K562 (cell line): ENCODE measurements at regions not wholly inside any gene's neighbourhood (a gene's known extent, or its start where the extent isn't known, plus 50 kb on each side); places are given as distances from the start of the nearest gene placed in this dataset.

Experiments used
- ATAC-seq: fragments of 200-7000 bp; cut with Tn5 transposase; 3 replicates; pipeline ENCODE4 v1.9.1; 2020; ENCODE audit warnings: moderate library complexity
- BruUV-seq: library from RNA; stranded (reverse); fragments of 400-500 nt; replicated peaks from 2 replicates; lab custom pipeline; 2021; lab: Mats Ljungman, UMichigan
- CTCF ChIA-PET: fragments of 300-600 bp; formaldehyde crosslinking; extraction: SDS; loops from one replicate; lab custom pipeline; 2021; ENCODE audit warnings: low intra/inter-chr PET ratio; lab: Yijun Ruan, JAX
- POLR2A ChIA-PET: fragments of 300-600, 350-650 bp; sonication (Branson Sonifier 250); formaldehyde crosslinking; extraction: SDS; loops from one replicate; lab custom pipeline; 2021; ENCODE audit warnings: antibody characterized with exemption, inconsistent platforms; lab: Yijun Ruan, JAX
- DNase-seq, 4 experiments: peaks; one replicate each; pipeline versions ENCODE4 v3.0.0 to v3.0.0-alpha.2; 2011 to 2018; ENCODE audit warnings: low spot score in 3 of 4, mixed read lengths in 3 of 4; ENCODE audit errors: extremely low read depth in 1 of 4
- FAIRE-seq: peaks from 2 replicates; lab custom pipeline; 2011; peaks lifted over from hg19 to GRCh38; lab: Jason Lieb, UNC
- H2AFZ ChIP-seq: 2 replicates; pipeline ENCODE4 v1.6.0; 2011; ENCODE audit warnings: low read depth, low read length, control low read depth, inconsistent platforms
- H3K27ac ChIP-seq: fragments of 200-600 bp; 3 replicates; pipeline ENCODE4 v1.8.0; 2011; ENCODE audit warnings: low read depth, mild to moderate bottlenecking, control low read depth, inconsistent platforms, low read length, moderate library complexity, mixed read lengths; ENCODE audit errors: extremely low read depth
- H3K27me3 ChIP-seq, 2 experiments: fragments of 300-600 bp in 1 of 2; 2 replicates in 1 of 2; 3 replicates in 1 of 2; pipeline versions ENCODE4 v1.6.0 to v1.8.0; 2011; ENCODE audit warnings: inconsistent platforms in 2 of 2, low read length in 2 of 2, mild to moderate bottlenecking in 1 of 2, mixed read lengths in 1 of 2, moderate library complexity in 1 of 2; ENCODE audit not compliant: control insufficient read depth in 2 of 2, insufficient read depth in 2 of 2
- H3K36me3 ChIP-seq: fragments of 300-600 bp; 3 replicates; pipeline ENCODE4 v1.8.0; 2011; ENCODE audit warnings: mild to moderate bottlenecking, low read length, inconsistent platforms; ENCODE audit not compliant: control insufficient read depth, insufficient read depth
- H3K4me1 ChIP-seq, 2 experiments: fragments of 200-600 bp in 1 of 2; replicated peaks in 1 of 2; 2 replicates in 1 of 2; 3 replicates in 1 of 2; pipeline versions ENCODE4 v1.5.1 to v1.8.0; 2011; ENCODE audit warnings: inconsistent platforms in 2 of 2, low read length in 2 of 2, mild to moderate bottlenecking in 1 of 2, mixed read lengths in 1 of 2, moderate library complexity in 1 of 2; ENCODE audit not compliant: control insufficient read depth in 2 of 2, insufficient read depth in 2 of 2
- H3K4me2 ChIP-seq: 2 replicates; pipeline ENCODE4 v1.6.1; 2011; ENCODE audit warnings: low read length, control low read depth, inconsistent platforms, mixed read lengths; ENCODE audit not compliant: insufficient read depth
- H3K4me3 ChIP-seq: fragments of 200-600 bp; sonication (generic), shearing (Covaris generic); 2 replicates; pipeline ENCODE4 v1.5.1; 2016; ENCODE audit warnings: control low read depth, inconsistent platforms
- H3K79me2 ChIP-seq: fragments of 200-600 bp; 3 replicates; pipeline ENCODE4 v1.8.0; 2011; ENCODE audit warnings: low read length, inconsistent platforms; ENCODE audit not compliant: control insufficient read depth, insufficient read depth
- H3K9ac ChIP-seq, 2 experiments: 2 replicates each; pipeline versions ENCODE4 v1.6.0 to v1.6.1; 2011; ENCODE audit warnings: low read depth in 2 of 2, low read length in 2 of 2, control low read depth in 1 of 2, inconsistent platforms in 1 of 2, mild to moderate bottlenecking in 1 of 2, mixed read lengths in 1 of 2; ENCODE audit not compliant: insufficient read depth in 1 of 2
- H3K9me1 ChIP-seq: one replicate; pipeline ENCODE4 v1.6.0; 2011; ENCODE audit warnings: inconsistent platforms, mild to moderate bottlenecking, low read length, moderate library complexity; ENCODE audit not compliant: control insufficient read depth, insufficient read depth
- H3K9me3 ChIP-seq: replicated peaks from 2 replicates; pipeline ENCODE4 v1.5.1; 2011; ENCODE audit warnings: low read depth, low read length, inconsistent platforms; ENCODE audit not compliant: control insufficient read depth, insufficient read depth
- H4K20me1 ChIP-seq: replicated peaks from 2 replicates; pipeline ENCODE4 v1.6.1; 2011; ENCODE audit warnings: low read length, inconsistent platforms, mixed read lengths; ENCODE audit not compliant: control insufficient read depth, insufficient read depth
- CEBPZ ChIP-seq: fragments of 150-350 bp; IDR thresholded peaks from 2 replicates; pipeline ENCODE4 v1.6.1; 2014; ENCODE audit warnings: low read depth, mild to moderate bottlenecking, low read length, borderline replicate concordance
- ETS2 ChIP-seq: IDR thresholded peaks from 2 replicates; pipeline ENCODE4 v1.6.1; 2016; ENCODE audit warnings: borderline replicate concordance, missing genetic modification characterization, mild to moderate bottlenecking, moderate library complexity, missing compliant biosample characterization; ENCODE audit not compliant: poor library complexity, severe bottlenecking
- FOXA1 ChIP-seq: fragments of 450-650 bp; IDR thresholded peaks from 2 replicates; pipeline ENCODE4 v1.6.1; 2016; ENCODE audit warnings: mild to moderate bottlenecking, borderline replicate concordance
- FOXP1 ChIP-seq: sonication (generic); formaldehyde crosslinking; IDR thresholded peaks from 2 replicates; pipeline ENCODE4 v1.8.0; 2022; ENCODE audit warnings: mild to moderate bottlenecking, missing genetic modification reagents
- HDAC6 ChIP-seq: IDR thresholded peaks from 2 replicates; pipeline ENCODE4 v1.6.1; 2012; ENCODE audit warnings: low read depth, mild to moderate bottlenecking, control low read depth, inconsistent platforms, low read length, moderate library complexity
- NR3C1 ChIP-seq: sonication (generic); formaldehyde crosslinking; IDR thresholded peaks from 2 replicates; pipeline ENCODE4 v1.8.1; 2022; ENCODE audit warnings: missing genetic modification reagents
- PHTF2 ChIP-seq: fragments of 250-450 bp; sonication (Bioruptor Pico); IDR thresholded peaks from 2 replicates; pipeline ENCODE4 v1.5.0; 2021; ENCODE audit warnings: mild to moderate bottlenecking
- PRPF4 ChIP-seq: fragments of 200-400 bp; formaldehyde crosslinking; IDR thresholded peaks from one replicate; pipeline ENCODE4 v1.6.1; 2017; ENCODE audit warnings: low read length, low read depth, mild to moderate bottlenecking; ENCODE audit not compliant: insufficient read depth, poor library complexity, severe bottlenecking
- SRSF7 ChIP-seq: fragments of 200-400 bp; formaldehyde crosslinking; optimal IDR thresholded peaks from 2 replicates; pipeline ENCODE3; 2017; ENCODE audit warnings: mild to moderate bottlenecking, low read depth, low read length
- SUPT5H ChIP-seq: fragments of 450-650 bp; IDR thresholded peaks from 2 replicates; pipeline ENCODE4 v1.6.1; 2016
- TCFL5 ChIP-seq: fragments of 250-450 bp; sonication (Bioruptor Pico); conservative IDR thresholded peaks from 2 replicates; pipeline ENCODE4 v1.6.1; 2021; ENCODE audit warnings: mild to moderate bottlenecking, moderate library complexity, matching md5 sums
- ZBED1 ChIP-seq: IDR thresholded peaks from 2 replicates; pipeline ENCODE4 v1.6.1; 2014
- ZFX ChIP-seq: sonication (generic); formaldehyde crosslinking; IDR thresholded peaks from 2 replicates; pipeline ENCODE4 v1.8.0; 2022; ENCODE audit warnings: mild to moderate bottlenecking, missing genetic modification reagents, moderate library complexity
- ZNF197 ChIP-seq: fragments of 200-800 bp; sonication (Bioruptor generic); IDR thresholded peaks from 2 replicates; pipeline ENCODE4 v1.6.1; 2016; ENCODE audit warnings: low read depth, missing genetic modification characterization, missing compliant biosample characterization
- ZNF436 ChIP-seq: fragments of 250-450, 450-650 bp; sonication (Bioruptor Pico); formaldehyde crosslinking; IDR thresholded peaks from 2 replicates; pipeline ENCODE4 v1.7.0; 2020; ENCODE audit warnings: mild to moderate bottlenecking
- WGBS: fragments of 100-300 bp; shearing (Covaris generic); methylation state at CpG from one replicate; pipeline ENCODE4 v1.1.6; 2016; ENCODE audit warnings: low coverage, mixed read lengths; ENCODE audit not compliant: insufficient coverage; ENCODE audit errors: missing lambda C conversion rate; 5-methylcytosine and 5-hydroxymethylcytosine counted together
- in situ Hi-C: fragments of 300-500 bp; cut with MboI; formaldehyde crosslinking; loops from 4 replicates; pipeline ENCODE4 v1.15.0; 2018; ENCODE audit warnings: inconsistent platforms, mixed read lengths
- intact Hi-C: fragments of 100-400 bp; cut with micrococcal nuclease; formaldehyde crosslinking; loops from 2 replicates; pipeline ENCODE4 v1.14.2; 2022
- TF ChIP-seq, protein P1 (sequence below): fragments of 450-650 bp; IDR thresholded peaks from 2 replicates; pipeline ENCODE4 v1.6.1; 2016
- TF ChIP-seq, protein P2 (sequence below): sonication (generic); formaldehyde crosslinking; IDR thresholded peaks from 2 replicates; pipeline ENCODE4 v1.8.0; 2022; ENCODE audit warnings: mild to moderate bottlenecking, missing genetic modification reagents

DNA sequence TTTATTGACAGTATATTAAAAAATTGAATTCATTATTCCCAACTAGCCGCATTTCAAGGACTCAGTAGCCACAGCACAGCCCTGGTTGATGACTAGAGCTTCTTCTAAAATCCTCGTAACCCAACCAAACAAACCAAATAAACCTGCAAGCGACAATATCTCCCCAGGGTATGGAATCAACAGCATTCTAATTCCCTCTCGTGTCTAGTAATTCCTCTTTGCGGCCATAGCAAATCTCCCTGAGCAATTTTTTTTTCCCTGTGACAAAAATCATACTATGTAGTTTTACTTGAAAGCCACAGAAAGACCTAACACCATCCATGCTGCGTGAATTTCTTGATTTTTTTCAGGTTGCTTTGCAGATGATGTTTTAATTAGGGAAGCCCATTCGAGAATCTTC lies 143.4 kb upstream of the MYOCD start (continued):
- TF ChIP-seq ZBED1 = no peak

- WGBS = 0% methylated on average over 5 of the region's 6 CpGs
- H2AFZ ChIP-seq = no peak overlapping the region
- in situ Hi-C loops = no loop called here
- no peaks in the 10 kb centered on the region for H4K20me1 ChIP-seq
- no peak for DNase-seq
- H3K36me3 ChIP-seq = no peaks in the 10 kb centered on the region
- no peaks in the 10 kb centered on the region for H3K27me3 ChIP-seq
- ATAC-seq = no peak
- no peak overlapping the region for H3K27ac ChIP-seq
- no peak for FAIRE-seq
- intact Hi-C loops = no loop called here
- H3K9ac ChIP-seq = no peak overlapping the region
- H3K4me3 ChIP-seq = no peak overlapping the region
- no peak overlapping the region for H3K4me2 ChIP-seq
- no peaks in the 10 kb centered on the region for H3K4me1 ChIP-seq
- ChIA-PET POLR2A (no interaction called here), CTCF (no interaction called here)
- H3K9me1 ChIP-seq = no peaks in the 10 kb centered on the region
- H3K79me2 ChIP-seq = no peaks in the 10 kb centered on the region
- H3K9me3 ChIP-seq = no peaks in the 10 kb centered on the region
- BruUV-seq = no TSS peak
- TF ChIP-seq ZNF197 (CRISPR knock-in tag) (no peak), FOXP1 (no peak), ETS2 (tag) (no peak), TCFL5 (CRISPR knock-in tag) (no peak), CEBPZ (no peak), HDAC6 (no peak), ZNF436 (CRISPR knock-in tag) (no peak), SUPT5H (no peak), ZFX (CRISPR knock-in tag) (no peak), PHTF2 (CRISPR knock-in tag) (no peak), ZBED1 (no peak), SRSF7 (no peak), FOXA1 (no peak), NR3C1 (CRISPR knock-in tag) (no peak), PRPF4 (no peak)
- TF ChIP-seq, protein P1, sequence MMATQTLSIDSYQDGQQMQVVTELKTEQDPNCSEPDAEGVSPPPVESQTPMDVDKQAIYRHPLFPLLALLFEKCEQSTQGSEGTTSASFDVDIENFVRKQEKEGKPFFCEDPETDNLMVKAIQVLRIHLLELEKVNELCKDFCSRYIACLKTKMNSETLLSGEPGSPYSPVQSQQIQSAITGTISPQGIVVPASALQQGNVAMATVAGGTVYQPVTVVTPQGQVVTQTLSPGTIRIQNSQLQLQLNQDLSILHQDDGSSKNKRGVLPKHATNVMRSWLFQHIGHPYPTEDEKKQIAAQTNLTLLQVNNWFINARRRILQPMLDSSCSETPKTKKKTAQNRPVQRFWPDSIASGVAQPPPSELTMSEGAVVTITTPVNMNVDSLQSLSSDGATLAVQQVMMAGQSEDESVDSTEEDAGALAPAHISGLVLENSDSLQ = no peak
- TF ChIP-seq, protein P2, sequence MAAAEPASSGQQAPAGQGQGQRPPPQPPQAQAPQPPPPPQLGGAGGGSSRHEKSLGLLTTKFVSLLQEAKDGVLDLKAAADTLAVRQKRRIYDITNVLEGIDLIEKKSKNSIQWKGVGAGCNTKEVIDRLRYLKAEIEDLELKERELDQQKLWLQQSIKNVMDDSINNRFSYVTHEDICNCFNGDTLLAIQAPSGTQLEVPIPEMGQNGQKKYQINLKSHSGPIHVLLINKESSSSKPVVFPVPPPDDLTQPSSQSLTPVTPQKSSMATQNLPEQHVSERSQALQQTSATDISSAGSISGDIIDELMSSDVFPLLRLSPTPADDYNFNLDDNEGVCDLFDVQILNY (CRISPR knock-in tag) = no peak
These were observed 142.9 kb upstream of the MYOCD start for GRCh38 chr17:12522743-12523183.
